B cell (primary cell): ENCODE measurements at regions not wholly inside any gene's neighbourhood (a gene's known extent, or its start where the extent isn't known, plus 50 kb on each side); places are given as distances from the start of the nearest gene placed in this dataset.

Experiments used
- ATAC-seq: fragments of 200-7000 bp; cut with Tn5 transposase; one replicate; pipeline ENCODE4 v1.10.0; 2021; ENCODE audit warnings: low read depth, mild to moderate bottlenecking, moderate number of reproducible peaks, moderate library complexity
- CTCF ChIA-PET: fragments of 350-600 bp; sonication (Branson Sonifier 250); formaldehyde crosslinking; loops from one replicate; lab custom pipeline; 2021; ENCODE audit warnings: antibody characterized with exemption, inconsistent platforms; lab: Charles Lee
- POLR2A ChIA-PET: fragments of 350-600 bp; sonication (Branson Sonifier 250); formaldehyde crosslinking; loops from one replicate; lab custom pipeline; 2021; ENCODE audit warnings: antibody characterized with exemption; lab: Charles Lee
- DNase-seq: peaks from one replicate; pipeline ENCODE4 v3.0.0; 2013
- H2AFZ ChIP-seq: 2 replicates; pipeline ENCODE4 v1.6.1; 2012; ENCODE audit warnings: mild to moderate bottlenecking, low read depth, low read length; ENCODE audit not compliant: insufficient read depth, poor library complexity, severe bottlenecking
- H3K27ac ChIP-seq, 2 donors: 1 replicate in 1 of 2; 2 replicates in 1 of 2; pipeline ENCODE4 v1.5.1; 2012 to 2013; ENCODE audit warnings: low read length in 2 of 2, mild to moderate bottlenecking in 2 of 2, moderate library complexity in 1 of 2
- H3K27me3 ChIP-seq, 4 experiments: fragments of 200-600 bp in 1 of 4; sonication (generic) in 1 of 4; replicated peaks in 1 of 4; 1 replicate in 2 of 4; 2 replicates in 2 of 4; pipeline versions ENCODE4 v1.6.1 to v1.7.0; 2013 to 2016; ENCODE audit warnings: low read length in 3 of 4, mild to moderate bottlenecking in 2 of 4, mixed read lengths in 1 of 4, moderate library complexity in 1 of 4; ENCODE audit not compliant: insufficient read depth in 4 of 4, control insufficient read depth in 3 of 4; ENCODE audit errors: control extremely low read depth in 1 of 4
- H3K36me3 ChIP-seq, 2 experiments: replicated peaks in 1 of 2; 1 replicate in 1 of 2; 2 replicates in 1 of 2; pipeline versions ENCODE4 v1.6.1 to v1.7.1; 2013; ENCODE audit warnings: low read length in 1 of 2; ENCODE audit not compliant: insufficient read depth in 2 of 2, control insufficient read depth in 1 of 2; ENCODE audit errors: control extremely low read depth in 1 of 2, extremely low read depth in 1 of 2
- H3K4me1 ChIP-seq, 2 donors: fragments of 200-600 bp in 1 of 2; sonication (generic) in 1 of 2; 1 replicate in 1 of 2; 2 replicates in 1 of 2; pipeline versions ENCODE4 v1.5.1 to v1.6.1; 2013 to 2017; ENCODE audit warnings: low read length in 2 of 2; ENCODE audit not compliant: control insufficient read depth in 2 of 2, insufficient read depth in 2 of 2
- H3K4me2 ChIP-seq: replicated peaks from 2 replicates; pipeline ENCODE3; 2012; ENCODE audit warnings: mild to moderate bottlenecking, low read depth, low read length; ENCODE audit not compliant: poor library complexity, severe bottlenecking
- H3K4me3 ChIP-seq, 5 experiments: fragments of 200-600 bp in 1 of 5; sonication (generic) in 1 of 5; 1 replicate in 3 of 5; 2 replicates in 2 of 5; pipeline versions ENCODE4 v1.5.1 to v1.7.0; 2011 to 2016; ENCODE audit warnings: low read length in 4 of 5, mild to moderate bottlenecking in 4 of 5, low read depth in 2 of 5, control low read depth in 1 of 5, moderate library complexity in 1 of 5; ENCODE audit not compliant: insufficient read depth in 1 of 5; ENCODE audit errors: control extremely low read depth in 1 of 5, extremely low read depth in 1 of 5
- H3K79me2 ChIP-seq: fragments of 200-600 bp; sonication (generic); one replicate; pipeline ENCODE4 v1.6.0; 2016; ENCODE audit warnings: low read length; ENCODE audit not compliant: control insufficient read depth, insufficient read depth
- H3K9ac ChIP-seq: fragments of 200-600 bp; sonication (generic); 2 replicates; pipeline ENCODE4 v1.6.1; 2017; ENCODE audit warnings: mild to moderate bottlenecking, low read length, moderate library complexity
- H3K9me3 ChIP-seq, 3 donors: one replicate each; pipeline versions ENCODE4 v1.6.1 to v1.7.1; 2013; ENCODE audit warnings: low read length in 2 of 3; ENCODE audit not compliant: control insufficient read depth in 2 of 3, insufficient read depth in 1 of 3; ENCODE audit errors: control extremely low read depth in 1 of 3
- H4K20me1 ChIP-seq: 2 replicates; pipeline ENCODE4 v1.6.0; 2012; ENCODE audit warnings: mild to moderate bottlenecking, low read length; ENCODE audit not compliant: insufficient read depth, control insufficient read depth, poor library complexity, severe bottlenecking
- H3K27ac Mint-ChIP-seq: one replicate; pipeline ENCODE4 v1.8.0; 2021; ENCODE audit warnings: mixed read lengths
- H3K27me3 Mint-ChIP-seq: one replicate; pipeline ENCODE4 v1.8.0; 2021; ENCODE audit warnings: mixed read lengths
- H3K4me1 Mint-ChIP-seq: one replicate; pipeline ENCODE4 v1.8.0; 2021; ENCODE audit warnings: mixed read lengths
- H3K4me3 Mint-ChIP-seq: one replicate; pipeline ENCODE4 v1.8.0; 2021; ENCODE audit warnings: mixed read lengths
- H3K9me3 Mint-ChIP-seq: one replicate; pipeline ENCODE4 v1.8.0; 2022; ENCODE audit warnings: mixed read lengths; ENCODE audit not compliant: insufficient read depth
- CTCF ChIP-seq: fragments of 200-600 bp; IDR thresholded peaks from one replicate; pipeline ENCODE4 v1.8.0; 2022; ENCODE audit warnings: antibody characterized with exemption, mild to moderate bottlenecking
- EZH2 ChIP-seq: IDR thresholded peaks from 2 replicates; pipeline ENCODE4 v1.6.1; 2012; ENCODE audit warnings: borderline replicate concordance, low read depth, mild to moderate bottlenecking, moderate library complexity, low read length; ENCODE audit not compliant: insufficient read depth, poor library complexity, severe bottlenecking
- WGBS: methylation state at CpG from one replicate; pipeline ENCODE4 v1.1.5; 2013; ENCODE audit warnings: missing lambda C conversion rate; ENCODE audit not compliant: insufficient coverage; 5-methylcytosine and 5-hydroxymethylcytosine counted together
- intact Hi-C: fragments of 100-400 bp; cut with micrococcal nuclease; formaldehyde crosslinking; loops from one replicate; pipeline ENCODE4 v1.10.0; 2022

GRCh38 chr2:48248251-48248933 is 66.1 kb upstream of the FOXN2 start:
- Histone ChIP-seq H3K4me3 (no peak overlapping the region), H4K20me1 (no peaks in the 10 kb centered on the region), H3K4me1 (peaks cover 7 to 9% of the 10 kb centered on the region in 2 donors), H3K9me3 (no peaks in the 10 kb centered on the region), H3K27me3 (no peaks in the 10 kb centered on the region), H3K79me2 (no peaks in the 10 kb centered on the region), H3K9ac (no peak overlapping the region), H3K4me2 (no peak overlapping the region), H2AFZ (no peak overlapping the region), H3K27ac (no peak overlapping the region), H3K36me3 (no peaks in the 10 kb centered on the region)
- Mint-ChIP-seq H3K9me3 (no peaks in the 10 kb centered on the region), H3K27me3 (no peaks in the 10 kb centered on the region), H3K4me3 (no peak overlapping the region), H3K27ac (no peak overlapping the region), H3K4me1 (peaks cover 4% of the 10 kb centered on the region)
- CTCF ChIA-PET = no interaction called here
- ATAC-seq (no peak), DNase-seq (no peak)
- POLR2A ChIA-PET = no interaction called here
- WGBS = 96% methylated on average over 3 of the region's 3 CpGs
- TF ChIP-seq CTCF = no peak
- TF ChIP-seq EZH2 = no peak
- intact Hi-C loops = no loop called here

GRCh38 chr2:48249025-48249424 is 65.5 kb upstream of the FOXN2 start:
- ChIA-PET CTCF (interaction anchor here (1.3 kb wide), 1 partner anchor 15 kb away, joined by 3 read pairs; no protein-coding TSS in a partner anchor), POLR2A (no interaction called here)
- Histone ChIP-seq H3K9ac (no peak overlapping the region), H3K79me2 (no peaks in the 10 kb centered on the region), H3K4me3 (no peak overlapping the region), H3K36me3 (no peaks in the 10 kb centered on the region), H2AFZ (no peak overlapping the region), H4K20me1 (no peaks in the 10 kb centered on the region), H3K9me3 (no peaks in the 10 kb centered on the region), H3K4me1 (peaks cover 13 to 14% of the 10 kb centered on the region in 2 donors), H3K27me3 (no peaks in the 10 kb centered on the region), H3K27ac (no peak overlapping the region), H3K4me2 (no peak overlapping the region)
- TF ChIP-seq EZH2 = no peak
- TF ChIP-seq CTCF = no peak
- 90% methylated on average over 2 of the region's 2 CpGs for WGBS
- ATAC-seq (no peak), DNase-seq (no peak)
- intact Hi-C loops = no loop called here
- Mint-ChIP-seq H3K4me1 (peaks cover 4% of the 10 kb centered on the region), H3K9me3 (no peaks in the 10 kb centered on the region), H3K4me3 (no peak overlapping the region), H3K27me3 (no peaks in the 10 kb centered on the region), H3K27ac (no peak overlapping the region)
